PC-9 (cell line): ENCODE measurements at regions not wholly inside any gene's neighbourhood (a gene's known extent, or its start where the extent isn't known, plus 50 kb on each side); places are given as distances from the start of the nearest gene placed in this dataset.

Experiments used
- BruUV-seq: library from RNA; stranded (reverse); fragments of 400-500 nt; replicated peaks from 2 replicates; lab custom pipeline; 2021; lab: Mats Ljungman, UMichigan
- CTCF ChIA-PET: fragments of 300-600 bp; sonication (Branson Sonifier 250); formaldehyde crosslinking; loops from one replicate; lab custom pipeline; 2022; ENCODE audit warnings: antibody characterized with exemption; lab: Charles Lee
- POLR2A ChIA-PET: fragments of 300-600 bp; sonication (Branson Sonifier 250); formaldehyde crosslinking; loops from one replicate; lab custom pipeline; 2022; ENCODE audit warnings: antibody characterized with exemption; ENCODE audit not compliant: unreplicated experiment; lab: Charles Lee
- DNase-seq, 2 experiments: peaks; one replicate each; pipeline versions ENCODE4 v3.0.0 to v3.0.0-alpha.2; 2015 to 2022; ENCODE audit warnings: mixed read lengths in 1 of 2
- H2AFZ ChIP-seq: fragments of 200-600 bp; sonication (generic); 2 replicates; pipeline ENCODE4 v1.8.1; 2017; ENCODE audit warnings: antibody characterized with exemption
- H3F3A ChIP-seq: fragments of 200-600 bp; sonication (generic); 2 replicates; pipeline ENCODE4 v1.8.1; 2017; ENCODE audit warnings: antibody characterized with exemption, mild to moderate bottlenecking, low read depth; ENCODE audit not compliant: insufficient read depth
- H3K27ac ChIP-seq: fragments of 200-600 bp; sonication (generic); 2 replicates; pipeline ENCODE4 v1.6.1; 2016; ENCODE audit warnings: mixed run types
- H3K27me3 ChIP-seq: fragments of 200-600 bp; sonication (generic); 2 replicates; pipeline ENCODE4 v1.6.1; 2016; ENCODE audit warnings: low read depth, mixed run types; ENCODE audit not compliant: insufficient read depth
- H3K36me3 ChIP-seq: fragments of 200-600 bp; sonication (generic); 2 replicates; pipeline ENCODE4 v1.6.1; 2016; ENCODE audit warnings: low read depth, mixed run types
- H3K4me1 ChIP-seq: fragments of 200-600 bp; sonication (generic); replicated peaks from 2 replicates; pipeline ENCODE4 v1.6.1; 2016; ENCODE audit warnings: mixed run types; ENCODE audit not compliant: insufficient read depth
- H3K4me2 ChIP-seq: fragments of 200-600 bp; sonication (generic); 2 replicates; pipeline ENCODE4 v1.6.1; 2017; ENCODE audit warnings: mixed run types
- H3K4me3 ChIP-seq: fragments of 200-600 bp; sonication (generic); 2 replicates; pipeline ENCODE4 v1.6.1; 2016; ENCODE audit warnings: mixed run types
- H3K79me2 ChIP-seq: fragments of 200-600 bp; sonication (generic); 2 replicates; pipeline ENCODE4 v1.6.1; 2017; ENCODE audit warnings: low read depth, mixed run types
- H3K9me2 ChIP-seq: fragments of 200-600 bp; sonication (generic); 2 replicates; pipeline ENCODE4 v1.8.1; 2017; ENCODE audit warnings: mild to moderate bottlenecking; ENCODE audit not compliant: insufficient read depth
- H3K9me3 ChIP-seq: fragments of 200-600 bp; sonication (generic); 2 replicates; pipeline ENCODE4 v1.8.1; 2016; ENCODE audit warnings: low read depth; ENCODE audit not compliant: insufficient read depth
- H4K20me1 ChIP-seq: fragments of 200-600 bp; sonication (generic); 2 replicates; pipeline ENCODE4 v1.8.1; 2017; ENCODE audit not compliant: insufficient read depth
- EZH2 ChIP-seq: fragments of 200-600 bp; sonication (generic); IDR thresholded peaks from 2 replicates; pipeline ENCODE4 v1.8.0; 2017; ENCODE audit warnings: antibody characterized with exemption, low read depth
- intact Hi-C: fragments of 100-400 bp; cut with micrococcal nuclease; formaldehyde crosslinking; loops from one replicate; pipeline ENCODE4 v1.10.0; 2022; ENCODE audit not compliant: unreplicated experiment
- TF ChIP-seq, protein P1 (sequence below): fragments of 200-600 bp; sonication (generic); conservative IDR thresholded peaks from 2 replicates; pipeline ENCODE4 v1.6.1; 2017; ENCODE audit warnings: mixed run types, antibody characterized with exemption, mild to moderate bottlenecking, moderate library complexity

DNA sequence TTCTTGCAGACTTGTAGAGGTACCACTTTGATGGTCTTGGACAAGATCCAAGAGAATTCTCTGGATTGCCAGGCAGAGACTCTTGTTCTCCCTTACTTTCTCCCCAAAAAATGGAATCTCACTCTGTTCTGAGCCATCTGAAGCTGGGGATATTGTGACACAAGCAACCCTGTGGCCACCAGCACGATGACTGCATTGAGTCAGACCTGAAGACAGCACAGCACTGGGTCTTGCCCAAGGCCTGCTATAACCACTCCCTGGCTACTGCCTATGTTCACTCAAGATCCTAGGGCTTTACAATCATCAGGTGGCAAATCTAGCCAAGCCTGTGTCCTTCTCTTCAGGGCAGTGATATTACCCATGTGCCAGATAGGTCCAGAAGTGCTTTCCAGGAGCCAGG lies 202.5 kb upstream of the SERP2 start:
- no peaks in the 10 kb centered on the region for H3K9me3 ChIP-seq
- no peak for TF ChIP-seq EZH2
- TF ChIP-seq, protein P1, sequence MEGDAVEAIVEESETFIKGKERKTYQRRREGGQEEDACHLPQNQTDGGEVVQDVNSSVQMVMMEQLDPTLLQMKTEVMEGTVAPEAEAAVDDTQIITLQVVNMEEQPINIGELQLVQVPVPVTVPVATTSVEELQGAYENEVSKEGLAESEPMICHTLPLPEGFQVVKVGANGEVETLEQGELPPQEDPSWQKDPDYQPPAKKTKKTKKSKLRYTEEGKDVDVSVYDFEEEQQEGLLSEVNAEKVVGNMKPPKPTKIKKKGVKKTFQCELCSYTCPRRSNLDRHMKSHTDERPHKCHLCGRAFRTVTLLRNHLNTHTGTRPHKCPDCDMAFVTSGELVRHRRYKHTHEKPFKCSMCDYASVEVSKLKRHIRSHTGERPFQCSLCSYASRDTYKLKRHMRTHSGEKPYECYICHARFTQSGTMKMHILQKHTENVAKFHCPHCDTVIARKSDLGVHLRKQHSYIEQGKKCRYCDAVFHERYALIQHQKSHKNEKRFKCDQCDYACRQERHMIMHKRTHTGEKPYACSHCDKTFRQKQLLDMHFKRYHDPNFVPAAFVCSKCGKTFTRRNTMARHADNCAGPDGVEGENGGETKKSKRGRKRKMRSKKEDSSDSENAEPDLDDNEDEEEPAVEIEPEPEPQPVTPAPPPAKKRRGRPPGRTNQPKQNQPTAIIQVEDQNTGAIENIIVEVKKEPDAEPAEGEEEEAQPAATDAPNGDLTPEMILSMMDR: no peak
- no peak overlapping the region for H3K4me3 ChIP-seq
- no peaks in the 10 kb centered on the region for H3K9me2 ChIP-seq
- no peak overlapping the region for H3K27ac ChIP-seq
- no peaks in the 10 kb centered on the region for H4K20me1 ChIP-seq
- no peaks in the 10 kb centered on the region for H3F3A ChIP-seq
- intact Hi-C loops: no loop called here
- H3K27me3 ChIP-seq: no peaks in the 10 kb centered on the region
- no TSS peak for BruUV-seq
- no peak overlapping the region for H2AFZ ChIP-seq
- H3K79me2 ChIP-seq: no peaks in the 10 kb centered on the region
- DNase-seq: no peak
- no peak overlapping the region for H3K4me2 ChIP-seq
- H3K36me3 ChIP-seq: no peaks in the 10 kb centered on the region
- peaks cover 28% of the 10 kb centered on the region for H3K4me1 ChIP-seq
- CTCF ChIA-PET: no interaction called here
- POLR2A ChIA-PET: no interaction called here

DNA sequence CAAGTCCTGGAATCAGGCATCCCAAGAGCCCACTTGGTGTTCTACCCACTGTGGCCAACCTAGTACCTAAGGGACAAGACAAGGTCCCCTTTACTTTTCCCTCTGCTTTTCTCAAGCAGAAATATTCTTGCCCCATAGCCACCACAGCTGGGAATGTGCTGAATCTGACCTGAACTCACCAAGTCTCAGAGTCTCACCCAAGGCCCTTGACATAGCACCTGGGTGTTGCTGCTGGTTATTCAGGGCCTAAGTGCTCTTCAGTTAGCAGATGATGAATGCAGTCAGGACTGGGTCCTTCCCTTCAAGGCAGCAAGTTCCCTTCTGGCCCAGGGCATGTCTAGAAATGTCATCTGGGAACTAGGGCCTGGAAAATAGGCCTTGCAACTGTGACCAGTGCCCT lies 201.8 kb upstream of the SERP2 start:
- H3K4me3 ChIP-seq: no peak overlapping the region
- H3F3A ChIP-seq: no peaks in the 10 kb centered on the region
- H4K20me1 ChIP-seq: no peaks in the 10 kb centered on the region
- H3K36me3 ChIP-seq: no peaks in the 10 kb centered on the region
- H3K4me1 ChIP-seq: peaks cover 28% of the 10 kb centered on the region
- no peaks in the 10 kb centered on the region for H3K79me2 ChIP-seq
- TF ChIP-seq, protein P1: no peak
- TF ChIP-seq EZH2: no peak
- intact Hi-C loops: no loop called here
- ChIA-PET POLR2A (no interaction called here), CTCF (no interaction called here)
- H3K4me2 ChIP-seq: peak overlapping the region; percentile 10; the same call in 1 of the 2 replicates
- no peak overlapping the region for H2AFZ ChIP-seq
- no peaks in the 10 kb centered on the region for H3K9me2 ChIP-seq
- no peak overlapping the region for H3K27ac ChIP-seq
- H3K27me3 ChIP-seq: no peaks in the 10 kb centered on the region
- BruUV-seq: no TSS peak
- no peak for DNase-seq
- H3K9me3 ChIP-seq: no peaks in the 10 kb centered on the region

DNA sequence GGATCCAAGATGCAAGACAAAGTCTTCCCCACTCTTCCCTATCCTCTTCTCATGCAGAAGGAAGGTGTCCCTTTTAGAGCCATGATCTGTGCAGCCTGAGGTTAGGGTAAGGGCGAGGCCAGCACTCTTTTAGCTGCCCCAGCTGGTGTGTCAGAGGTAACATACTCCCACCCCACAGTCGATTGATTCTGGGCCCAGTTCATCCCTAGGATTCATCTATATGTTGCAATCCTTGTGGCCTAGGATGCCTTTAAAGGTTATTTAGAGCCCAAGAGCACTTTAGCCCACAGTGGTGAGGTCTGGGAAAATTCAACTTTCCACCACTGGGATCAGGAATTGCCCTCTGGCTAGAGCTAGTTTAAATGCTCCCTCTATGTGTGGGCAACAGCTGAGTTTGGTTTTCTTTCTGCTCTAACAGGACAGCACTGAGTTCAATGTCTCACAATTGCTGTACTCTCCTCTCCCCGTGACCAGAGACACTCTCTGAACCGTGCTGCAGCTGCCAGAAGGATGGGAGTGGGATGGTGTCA lies 201.3 kb upstream of the SERP2 start:
- TF ChIP-seq, protein P1: no peak
- no peak for TF ChIP-seq EZH2
- Histone ChIP-seq H3K27me3 (no peaks in the 10 kb centered on the region), H3K27ac (no peak overlapping the region), H3K79me2 (no peaks in the 10 kb centered on the region), H4K20me1 (no peaks in the 10 kb centered on the region), H3K4me1 (peaks cover 28% of the 10 kb centered on the region), H3F3A (no peaks in the 10 kb centered on the region), H3K4me2 (peak overlapping the region; percentile 10; the same call in 1 of the 2 replicates), H3K9me3 (no peaks in the 10 kb centered on the region), H2AFZ (no peak overlapping the region), H3K9me2 (no peaks in the 10 kb centered on the region), H3K4me3 (no peak overlapping the region), H3K36me3 (no peaks in the 10 kb centered on the region)
- BruUV-seq: no TSS peak
- ChIA-PET POLR2A (no interaction called here), CTCF (no interaction called here)
- DNase-seq: no peak
- intact Hi-C loops: no loop called here
